AG20443 (cell line): ENCODE measurements at regions not wholly inside any gene's neighbourhood (a gene's known extent, or its start where the extent isn't known, plus 50 kb on each side); places are given as distances from the start of the nearest gene placed in this dataset.
A peak's percentile ranks its signal among the peaks of the same experiment; 100 is the strongest.

ENCODE experiments used
- DNase-seq: peaks from one replicate; pipeline ENCODE4 v3.0.0; 2012; ENCODE audit warnings: low spot score, mixed read lengths

DNA sequence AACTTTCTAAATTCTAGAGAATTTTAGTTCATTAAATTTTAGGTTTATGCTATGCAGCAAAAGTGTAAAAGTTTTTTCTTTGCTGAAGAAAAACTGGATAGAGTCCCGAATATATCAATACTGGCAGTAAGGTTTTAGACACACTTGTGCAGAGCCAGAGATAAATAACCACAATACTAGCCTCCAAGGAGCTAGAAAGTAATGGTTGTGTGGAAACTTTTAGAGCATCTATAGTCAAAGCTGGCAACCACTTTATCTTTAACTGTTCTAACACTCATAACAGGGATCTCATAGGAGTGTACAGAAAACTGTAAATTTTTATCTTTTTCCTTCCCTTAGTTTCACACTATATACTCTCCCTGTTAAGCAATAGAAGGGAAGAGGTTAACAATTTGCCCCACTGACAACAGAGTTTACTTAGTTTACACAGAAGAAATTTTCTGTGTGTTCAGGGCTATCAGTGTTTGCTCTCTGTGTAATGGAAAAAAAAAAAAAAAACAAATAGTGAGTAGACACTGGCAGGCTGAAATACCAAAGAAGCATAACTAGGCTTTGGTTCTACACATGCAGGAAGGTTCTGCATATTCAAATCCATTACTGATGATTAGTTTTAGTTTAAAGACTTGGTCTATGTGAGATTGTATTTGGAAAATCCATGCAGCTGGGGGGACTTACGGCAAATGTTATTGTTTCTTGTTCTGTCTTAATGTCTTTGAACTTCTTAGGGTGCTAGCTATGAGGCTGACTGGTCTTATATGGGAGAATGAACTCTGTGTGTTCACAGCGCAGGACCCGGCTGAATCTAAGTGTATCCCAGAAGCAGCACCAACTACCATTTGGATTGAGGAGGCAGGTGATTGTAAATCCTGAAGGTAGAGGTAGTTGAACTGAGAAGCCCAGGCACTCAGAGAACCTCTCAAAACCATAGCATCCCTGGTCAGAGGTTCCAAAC, 187.6 kb downstream of the PCSK1 start:
- DNase-seq = no peak

DNA sequence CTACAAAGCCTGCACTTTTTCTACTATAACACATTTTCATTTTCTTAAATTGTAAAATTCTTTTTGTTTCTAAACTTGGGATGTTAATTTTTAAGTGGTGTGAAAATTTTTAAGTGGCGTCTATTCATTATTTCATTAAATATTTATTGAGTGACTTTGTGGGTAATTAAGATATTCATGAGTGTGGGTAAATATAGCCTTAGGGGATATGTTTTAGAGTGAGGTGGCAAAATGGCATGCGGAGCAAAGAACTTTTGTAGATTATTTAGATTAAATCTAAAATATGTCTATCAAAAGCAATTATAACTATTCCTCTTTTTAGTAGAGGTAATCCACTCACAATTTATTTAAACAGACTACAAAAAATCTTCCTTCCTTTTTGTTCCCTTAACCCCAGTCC, 188.4 kb downstream of the PCSK1 start:
- no peak for DNase-seq

GRCh38 chr5:96243862-96244261, 189.2 kb downstream of the PCSK1 start:
- DNase-seq = no peak

DNA sequence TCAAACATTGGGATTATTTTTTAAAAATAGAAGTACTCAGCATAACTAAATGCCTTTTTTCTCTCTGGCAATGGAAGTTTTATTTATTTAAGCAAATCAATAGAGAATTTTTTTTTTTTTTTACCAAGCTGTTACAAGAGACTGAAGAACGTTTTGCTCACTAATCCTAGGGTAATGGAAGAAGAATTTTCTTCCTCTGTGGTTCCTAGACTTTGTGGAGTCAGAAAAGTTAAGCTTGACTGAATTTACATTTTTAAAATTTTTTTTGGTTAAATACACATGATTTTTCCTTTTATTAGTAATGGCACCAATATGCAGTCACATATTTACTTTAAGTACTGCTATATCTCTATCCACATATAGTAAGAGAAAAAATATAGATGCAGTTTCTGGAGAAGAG, 189.8 kb downstream of the PCSK1 start:
- DNase-seq = no peak

GRCh38 chr5:96242571-96242970, 190.5 kb downstream of the PCSK1 start:
- no peak for DNase-seq

GRCh38 chr5:96236831-96237230, 196.2 kb downstream of the PCSK1 start:
- DNase-seq = no peak

DNA sequence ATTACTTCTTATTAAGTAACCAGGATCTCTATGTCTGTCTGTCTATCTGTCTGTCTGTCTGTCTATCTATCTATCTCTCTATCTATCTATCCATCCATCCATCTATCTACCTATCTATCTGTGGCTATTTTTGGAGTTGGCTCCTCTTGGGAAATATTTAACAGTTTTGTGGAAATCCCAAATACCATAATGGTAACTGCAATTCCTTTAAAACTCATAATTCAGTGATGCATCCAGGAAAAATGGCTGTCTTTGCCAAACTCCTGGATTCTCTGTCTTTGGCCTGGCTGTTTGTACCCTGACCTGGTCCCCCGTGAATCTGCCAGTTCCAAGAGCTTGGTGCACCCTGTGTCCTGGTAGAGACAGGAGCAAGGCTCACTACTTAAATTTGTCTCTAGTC, 197.0 kb downstream of the PCSK1 start:
- DNase-seq = peak; percentile 20

GRCh38 chr5:96235008-96235910, 197.8 kb downstream of the PCSK1 start:
- peak; percentile 31 for DNase-seq

DNA sequence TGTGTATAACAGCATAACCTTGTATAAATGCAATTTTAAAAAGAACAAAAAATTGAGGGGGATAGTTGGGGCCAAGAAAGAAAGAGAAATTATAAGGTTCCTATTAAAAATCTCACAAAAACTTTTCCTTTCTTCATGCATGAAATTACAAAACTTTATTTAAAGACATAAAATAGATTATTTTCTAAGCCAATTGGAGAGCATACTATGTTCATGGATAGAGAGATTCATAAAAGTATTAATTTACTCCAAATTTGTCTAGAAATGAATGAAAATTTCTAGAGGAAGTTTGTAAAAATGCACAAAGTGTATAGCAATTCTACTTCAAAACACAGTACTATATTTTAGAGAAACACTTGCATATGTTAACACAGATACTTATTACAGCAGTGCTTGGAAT, 200.4 kb downstream of the PCSK1 start:
- DNase-seq = no peak

DNA sequence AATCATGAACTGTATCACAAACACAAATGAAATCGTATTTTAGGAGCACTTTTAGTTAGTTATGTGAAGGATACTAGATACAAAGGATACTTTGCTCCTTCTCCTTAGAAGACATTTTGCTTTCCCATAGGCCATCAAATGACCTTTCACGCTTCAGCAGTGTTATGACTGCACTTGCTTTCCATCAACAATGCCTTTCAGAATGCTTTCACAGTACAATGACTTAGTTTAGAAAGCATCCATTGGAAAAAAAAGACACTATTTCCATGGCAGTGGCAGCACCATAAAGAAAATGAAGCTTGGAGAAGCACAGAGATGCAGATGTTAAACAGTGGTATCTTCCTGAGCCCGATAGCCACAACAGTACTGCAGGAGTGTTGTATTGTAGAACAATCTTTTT, 203.9 kb downstream of the PCSK1 start:
- no peak for DNase-seq

DNA sequence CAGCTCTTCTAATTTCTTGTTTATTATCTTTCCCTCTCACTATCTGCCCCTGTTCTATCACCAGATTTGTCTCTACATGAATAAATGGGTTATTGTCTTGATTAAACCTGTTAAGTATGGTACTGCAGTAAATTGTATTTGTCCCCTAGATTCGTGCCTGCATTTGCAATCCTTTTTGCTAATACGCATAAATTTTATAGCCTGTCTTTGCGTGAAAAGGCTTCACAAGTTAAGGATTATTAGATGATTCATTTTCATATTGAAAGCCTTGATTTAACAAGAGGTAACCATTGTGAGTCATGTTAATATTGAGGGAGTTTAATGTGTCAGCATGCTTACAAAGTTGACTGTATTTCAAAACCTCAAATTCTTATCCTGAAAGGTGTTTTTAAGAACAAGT, 204.6 kb downstream of the PCSK1 start:
- DNase-seq = no peak

DNA sequence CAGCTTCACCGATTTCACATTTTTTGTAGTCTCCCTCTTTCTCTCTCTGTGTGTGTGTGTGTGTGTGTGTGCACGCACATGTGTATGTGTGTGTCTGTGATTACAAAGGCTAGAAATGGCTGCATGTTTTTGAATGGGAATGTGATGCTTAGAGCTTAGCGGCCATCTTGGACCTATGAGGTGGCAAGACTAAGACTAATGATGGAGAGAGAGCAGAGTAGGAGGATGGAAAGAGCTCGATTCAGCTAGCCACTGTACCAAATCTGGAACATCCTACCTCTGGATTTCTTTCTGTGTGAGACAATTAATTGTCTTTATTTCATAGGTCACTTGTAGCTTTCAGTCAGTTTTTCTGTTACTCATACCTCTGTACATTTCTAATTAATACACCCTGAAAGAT, 205.1 kb downstream of the PCSK1 start:
- no peak for DNase-seq

GRCh38 chr5:96226941-96227552, 206.0 kb downstream of the PCSK1 start:
- DNase-seq = peak; percentile 82

DNA sequence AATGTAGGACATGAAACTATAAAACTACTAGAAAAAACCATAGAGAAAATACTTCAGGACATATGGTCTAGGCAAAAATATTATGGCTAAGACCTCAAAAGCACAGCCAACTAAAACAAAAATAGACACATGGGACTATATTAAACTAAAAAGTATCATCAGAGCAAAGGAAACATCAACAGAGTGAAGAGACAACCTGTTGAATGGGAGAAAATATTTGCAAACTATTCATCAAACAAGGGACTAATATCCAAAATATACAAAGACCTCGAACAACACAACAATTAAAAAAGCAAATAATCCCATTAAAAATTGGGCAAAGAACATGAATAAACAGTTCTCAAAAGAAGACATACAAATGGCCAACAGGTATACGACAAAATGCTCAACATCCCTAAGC, 210.9 kb downstream of the PCSK1 start:
- DNase-seq = no peak

GRCh38 chr5:96220610-96221390, 212.2 kb downstream of the PCSK1 start:
- peak; percentile 34 for DNase-seq

DNA sequence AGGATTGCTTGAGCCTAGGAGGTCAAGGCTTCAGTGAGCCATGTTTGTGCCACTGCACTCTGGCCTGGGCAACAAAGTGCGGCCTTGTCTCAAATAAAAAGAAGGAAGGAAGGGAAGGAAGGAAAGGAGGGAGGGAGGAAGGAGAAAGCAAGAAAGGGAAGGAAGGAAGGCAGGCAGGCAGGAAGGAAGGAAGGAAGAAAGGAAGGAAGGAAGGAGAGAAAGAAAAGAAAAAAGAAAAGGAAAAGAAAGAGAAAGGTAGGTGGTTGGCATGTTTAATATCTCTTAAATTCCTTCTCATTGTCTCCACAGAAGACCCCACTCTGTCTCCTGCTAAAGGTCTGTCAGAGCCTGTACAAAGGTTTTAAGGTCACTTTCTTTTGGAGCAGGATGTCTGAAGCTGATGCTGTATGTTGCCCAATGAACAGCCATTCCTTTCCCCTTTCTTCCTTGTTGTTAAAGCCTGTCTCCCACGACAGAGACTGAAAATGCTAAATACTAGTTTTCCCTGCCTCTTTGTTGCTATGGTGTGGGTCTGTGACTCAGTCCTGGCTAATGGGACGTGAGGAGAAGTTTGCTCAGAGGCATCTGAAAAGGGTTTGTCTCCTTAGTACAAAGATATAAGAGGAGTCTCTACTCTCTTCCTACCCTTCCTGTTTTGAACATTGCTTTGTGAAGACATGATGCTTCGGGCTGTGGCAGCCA, 213.3 kb downstream of the PCSK1 start:
- DNase-seq = peak; percentile 72

DNA sequence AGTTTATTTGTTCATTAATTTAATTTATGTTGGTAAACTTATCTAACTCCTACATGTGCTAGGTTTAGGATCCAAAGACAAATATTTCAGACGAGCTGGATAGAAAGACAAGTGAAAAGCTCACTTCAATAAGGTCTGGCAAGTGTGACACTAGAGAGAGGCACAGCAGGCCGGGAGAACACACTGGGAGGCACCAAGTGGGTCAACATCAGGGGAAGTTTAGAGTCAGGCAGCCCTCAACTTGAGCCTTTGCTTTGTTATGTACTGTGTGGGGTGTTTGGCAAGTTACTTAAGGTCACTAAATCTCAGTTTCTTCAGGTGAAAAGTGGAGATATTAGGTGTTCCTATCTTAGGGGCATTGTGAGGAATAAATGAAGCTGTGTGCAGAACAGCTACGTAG, 214.4 kb downstream of the PCSK1 start:
- no peak for DNase-seq

- no peak for DNase-seq
Observed at GRCh38 chr5:96214442-96215197, 218.4 kb downstream of the PCSK1 start.

DNA sequence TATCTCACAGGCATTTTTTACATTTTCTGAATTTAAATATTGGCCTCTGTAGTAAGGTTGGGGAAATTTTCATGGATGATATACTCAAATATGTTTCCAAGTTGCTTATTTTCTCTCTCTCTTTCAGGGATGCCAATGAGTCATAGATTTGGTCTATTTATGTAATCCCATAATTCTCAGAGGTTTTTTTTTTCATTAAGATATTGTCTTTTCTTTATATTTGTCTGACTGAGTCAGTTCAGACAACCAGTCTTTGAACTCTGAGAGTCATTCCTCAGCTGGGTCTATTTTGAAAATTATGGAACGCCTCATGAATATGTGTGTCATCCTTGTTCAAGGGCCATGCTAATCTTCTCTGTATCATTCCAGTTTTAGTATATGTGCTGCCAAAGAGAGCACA, 223.2 kb downstream of the PCSK1 start:
- DNase-seq = no peak

DNA sequence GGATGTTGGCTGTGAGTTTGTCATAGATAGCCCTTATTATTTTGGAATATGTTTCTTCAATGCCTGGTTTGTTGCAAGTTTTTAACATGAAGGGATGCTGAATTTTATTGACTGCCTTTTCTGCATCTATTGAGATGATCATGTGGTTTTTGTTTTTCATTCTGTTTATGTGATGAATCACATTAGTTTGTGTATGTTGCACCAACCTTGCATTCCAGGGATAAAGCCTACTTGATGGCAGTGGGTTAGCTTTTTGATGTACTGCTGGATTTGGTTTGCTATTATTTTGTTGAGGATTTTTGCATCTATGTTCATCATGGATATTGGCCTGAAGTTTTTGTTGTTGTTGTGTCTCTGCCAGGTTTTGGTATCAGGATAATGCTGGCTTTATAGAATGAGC, 225.6 kb downstream of the PCSK1 start:
- no peak for DNase-seq
